ENCODE measurements at regions not wholly inside any gene's neighbourhood (a gene's known extent, or its start where the extent isn't known, plus 50 kb on each side); places are given as distances from the start of the nearest gene placed in this dataset.

DNA sequence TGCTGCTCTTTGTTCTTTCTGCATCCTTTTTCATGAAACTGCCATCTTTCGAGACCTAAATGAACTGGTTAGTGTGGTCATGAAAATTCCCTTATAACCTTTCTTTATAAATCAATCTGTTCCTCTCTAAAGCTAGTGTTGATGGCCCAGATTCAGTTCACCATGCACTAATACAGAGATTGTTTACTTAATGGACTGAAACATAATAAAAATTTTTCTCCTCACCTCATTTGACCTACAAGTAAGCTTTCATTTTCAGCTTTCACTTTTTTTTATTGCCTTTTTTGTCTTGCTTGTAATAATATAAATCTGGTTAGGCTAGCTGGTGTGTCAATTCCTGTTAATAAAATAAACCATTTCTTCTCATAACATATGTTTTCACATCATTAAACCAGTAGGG lies 183.8 kb downstream of the CCDC59 start:
- no peak for DNase-seq (ENCODE audit: low read depth in 2 of 2)

DNA sequence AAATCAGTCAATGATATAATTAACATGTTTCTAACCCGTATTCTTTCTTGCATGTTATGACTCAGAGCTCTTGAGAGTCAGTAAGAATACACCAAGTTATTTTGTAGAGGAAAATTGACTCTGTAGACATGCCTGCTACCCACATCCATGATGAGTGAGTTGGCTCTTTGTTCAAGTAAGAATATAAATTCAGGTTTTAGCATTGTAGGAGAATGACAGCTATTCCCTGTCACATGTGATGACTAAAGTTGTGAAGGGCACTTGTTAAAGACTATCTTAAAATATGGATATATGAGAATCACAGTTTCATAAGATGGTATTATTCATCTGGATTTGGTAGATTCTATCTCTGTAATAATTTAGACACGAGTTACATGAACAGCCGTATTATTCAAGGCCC lies 209.1 kb downstream of the CCDC59 start:
- no peak for DNase-seq (ENCODE audit: low read depth in 2 of 2)

DNA sequence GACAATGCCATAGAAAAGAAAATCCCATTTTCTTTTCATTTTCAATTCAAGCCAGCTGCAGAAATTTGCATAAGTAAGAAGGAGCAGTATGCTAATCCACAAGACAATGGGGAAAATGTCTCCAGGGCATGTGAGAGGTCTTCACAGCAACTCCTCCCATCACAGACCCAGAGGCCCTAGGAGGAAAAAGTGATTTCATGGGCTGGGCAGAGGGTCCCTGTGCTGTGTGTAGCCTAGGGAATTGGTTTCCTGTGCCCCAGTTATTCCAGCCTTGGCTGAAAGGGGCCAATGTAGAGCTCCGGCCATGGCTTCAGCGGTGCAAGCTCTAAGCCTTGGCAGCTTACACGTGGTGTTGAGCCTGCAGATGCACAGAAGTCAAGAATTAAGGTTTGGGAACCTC lies 211.4 kb downstream of the CCDC59 start:
- no peak for DNase-seq (ENCODE audit: low read depth in 2 of 2)

DNA sequence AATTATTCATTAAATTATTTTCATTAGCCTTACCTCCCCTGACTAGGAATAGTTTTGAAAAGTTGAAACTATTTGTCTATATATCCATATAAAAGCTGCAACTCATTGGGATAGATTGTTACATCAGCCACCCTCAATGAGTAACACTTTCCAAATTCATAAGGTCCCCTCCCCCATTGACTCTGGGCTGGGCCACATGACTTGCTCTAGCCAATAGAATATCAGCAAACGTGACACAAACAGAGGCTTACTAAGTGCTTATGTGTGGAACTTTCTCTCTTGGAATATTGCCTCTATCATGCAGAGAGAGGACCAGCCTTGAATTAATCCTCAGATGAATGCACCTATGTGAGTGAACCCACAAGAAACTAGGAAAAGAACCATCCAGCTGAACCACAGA lies 213.7 kb downstream of the CCDC59 start:
- no peak for DNase-seq (ENCODE audit: low read depth in 2 of 2)

DNA sequence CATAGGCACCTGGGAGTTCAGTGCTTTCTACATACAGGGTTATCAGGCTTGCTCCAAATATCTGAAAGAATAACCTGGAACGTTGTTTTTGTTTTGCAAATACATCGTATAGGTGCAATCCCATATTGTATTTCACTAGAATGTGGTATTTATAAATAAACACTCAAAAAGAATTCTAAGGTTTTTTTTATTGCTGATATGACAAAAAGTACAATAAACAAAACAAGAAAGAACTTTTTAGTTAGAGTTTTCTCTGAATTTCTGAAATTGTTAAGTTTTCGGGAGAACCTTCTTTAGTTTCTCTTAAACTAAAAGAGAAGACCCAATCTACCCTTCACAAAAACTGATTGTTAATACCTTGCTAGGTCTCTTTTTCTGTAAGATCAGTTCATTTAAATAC lies 225.8 kb downstream of the CCDC59 start:
- DNase-seq (ENCODE audit: low read depth in 2 of 2) = no peak

DNA sequence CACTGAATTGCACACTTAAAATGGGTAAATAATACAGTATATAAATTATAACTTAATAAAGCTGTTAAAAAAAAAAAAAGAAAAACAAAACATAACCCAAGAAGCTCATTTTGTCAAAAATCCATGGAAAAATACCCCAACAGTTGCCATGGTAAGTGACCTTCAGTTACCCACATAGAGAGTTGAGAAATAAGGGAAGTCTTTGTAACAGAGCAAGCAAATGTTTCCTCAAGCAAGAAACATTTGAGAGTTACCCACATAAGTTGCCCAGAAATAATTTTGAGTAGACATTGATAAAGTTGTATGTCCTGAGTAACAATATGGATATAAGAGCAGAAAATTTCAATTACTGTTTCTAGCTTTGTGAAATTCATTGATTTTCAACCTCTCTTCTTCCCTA lies 227.4 kb downstream of the CCDC59 start:
- no peak for DNase-seq (ENCODE audit: low read depth in 2 of 2)

DNA sequence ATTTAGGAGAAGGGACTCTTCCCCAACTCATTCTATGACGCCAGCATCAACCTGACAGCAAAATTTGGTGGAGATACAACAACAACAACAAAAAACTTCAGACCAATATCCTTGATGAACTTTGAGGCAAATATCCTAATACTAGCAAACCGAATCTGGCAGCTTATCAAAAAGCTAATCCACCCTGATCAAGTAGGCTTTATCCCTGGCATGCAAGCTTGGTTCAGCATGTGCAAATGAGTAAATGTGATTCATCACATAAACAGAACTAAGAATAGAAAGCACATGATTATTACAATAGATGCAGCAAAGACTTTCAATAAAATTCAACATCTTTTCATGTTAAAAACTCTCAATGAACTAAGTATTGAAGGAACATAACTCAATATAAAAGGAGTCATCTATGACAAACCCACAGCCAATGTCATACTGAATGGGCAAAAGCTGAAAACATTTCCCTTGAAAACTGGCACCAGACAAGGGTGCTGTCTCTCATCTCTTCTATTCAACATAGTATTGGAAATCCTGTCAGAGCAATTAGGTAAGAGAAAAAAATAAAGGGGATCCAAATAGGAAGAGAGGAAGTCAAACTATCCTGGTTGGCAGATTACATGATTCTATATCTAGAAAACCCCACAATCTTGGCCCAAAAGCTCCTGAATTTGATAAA lies 233.3 kb downstream of the CCDC59 start:
- DNase-seq (ENCODE audit: low read depth in 2 of 2) = no peak

DNA sequence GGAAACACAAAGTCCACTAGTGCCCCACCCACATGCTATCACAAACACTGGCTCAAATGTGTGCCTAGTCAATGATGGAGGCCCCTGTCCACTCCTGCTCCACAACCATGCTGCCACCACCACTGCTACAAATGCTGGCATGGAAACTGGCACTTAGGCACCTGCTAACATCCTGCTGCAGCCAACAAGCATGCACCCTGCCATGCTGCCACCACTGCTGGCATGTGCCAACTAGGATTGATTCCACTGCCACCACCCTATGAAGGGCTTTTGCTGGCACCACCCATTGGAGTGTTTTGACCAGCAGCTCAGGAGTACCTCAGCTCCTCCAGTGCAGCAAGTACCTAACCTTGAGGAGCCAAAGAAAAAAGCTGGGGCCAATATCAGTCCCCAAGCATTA lies 236.6 kb downstream of the CCDC59 start:
- no peak for DNase-seq (ENCODE audit: low read depth in 2 of 2)

DNA sequence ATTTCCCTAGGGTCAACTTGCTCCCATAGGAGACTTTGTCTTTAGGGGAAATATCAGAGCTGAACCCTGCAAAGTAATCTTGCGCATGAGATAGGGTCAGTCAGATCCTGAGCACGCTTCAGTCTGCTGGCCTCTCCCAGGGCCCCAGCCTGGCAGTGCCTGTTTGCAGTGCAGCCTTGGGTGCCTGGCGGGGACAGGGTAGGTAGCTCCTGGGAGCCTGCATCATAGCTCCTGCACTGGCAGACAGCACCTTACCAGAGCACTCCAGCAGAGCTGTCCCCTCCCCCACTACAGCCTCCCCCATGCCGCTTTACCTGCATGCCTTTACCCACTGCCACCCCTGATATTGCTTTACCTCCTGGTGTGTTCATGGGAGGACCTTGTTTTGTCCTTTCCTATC lies 237.3 kb downstream of the CCDC59 start:
- DNase-seq (ENCODE audit: low read depth in 2 of 2) = no peak

DNA sequence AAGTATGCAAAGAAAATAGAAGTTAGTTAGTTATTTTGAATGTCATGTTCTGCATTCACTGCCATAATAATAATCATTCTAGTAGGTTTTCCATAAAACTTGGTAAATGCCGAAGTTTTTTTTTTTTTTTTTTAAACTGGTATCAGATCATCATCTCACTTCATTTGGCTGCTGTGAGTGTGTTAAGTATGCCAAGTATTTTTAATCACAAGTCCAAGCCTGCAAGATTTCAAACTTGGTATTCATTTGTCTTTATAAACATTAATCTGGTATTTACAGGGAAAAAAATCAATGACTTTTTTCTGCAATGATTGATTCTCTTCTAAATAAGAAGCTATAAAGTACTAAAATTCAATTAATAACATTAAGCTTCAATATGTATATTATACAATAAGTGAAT lies 248.9 kb downstream of the CCDC59 start:
- DNase-seq (ENCODE audit: low read depth in 2 of 2) = no peak

DNA sequence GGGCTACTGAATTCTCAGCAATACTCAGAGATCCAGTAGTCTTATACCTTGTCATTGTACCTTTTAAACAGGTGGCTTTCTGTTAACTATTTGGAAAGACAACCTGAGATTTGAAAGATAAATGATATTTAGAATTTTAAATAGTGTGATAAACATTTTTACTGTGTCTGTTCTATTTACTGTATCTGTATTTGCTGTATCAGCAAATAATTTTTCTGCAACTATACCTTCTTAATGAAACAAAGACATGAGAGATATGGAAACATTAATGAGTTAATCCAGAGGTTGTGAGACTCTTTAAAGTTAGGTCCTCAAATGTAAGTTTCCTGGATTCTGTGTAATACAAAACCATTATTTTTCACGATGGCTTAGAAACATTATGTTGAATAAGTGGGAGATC lies 249.6 kb downstream of the CCDC59 start:
- no peak for DNase-seq (ENCODE audit: low read depth in 2 of 2)

DNA sequence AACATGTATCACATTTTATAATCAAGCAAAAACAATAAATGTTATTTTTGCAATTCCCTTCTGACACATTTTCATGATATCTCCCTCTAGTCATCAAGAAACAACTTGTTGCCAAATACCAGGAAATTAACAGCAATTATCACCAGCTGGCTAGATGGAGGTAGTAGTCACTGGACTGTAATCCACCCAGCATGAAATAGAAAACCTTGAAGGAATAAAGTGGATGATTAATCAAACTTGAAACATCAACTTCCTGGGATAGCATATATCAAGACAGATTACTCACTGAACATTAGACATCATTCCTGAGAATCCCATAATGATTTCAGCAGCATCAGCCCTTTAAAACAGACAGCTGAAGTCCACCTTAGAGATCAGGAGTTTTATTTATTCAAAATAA lies 259.0 kb downstream of the CCDC59 start:
- no peak for DNase-seq (ENCODE audit: low read depth in 2 of 2)

DNA sequence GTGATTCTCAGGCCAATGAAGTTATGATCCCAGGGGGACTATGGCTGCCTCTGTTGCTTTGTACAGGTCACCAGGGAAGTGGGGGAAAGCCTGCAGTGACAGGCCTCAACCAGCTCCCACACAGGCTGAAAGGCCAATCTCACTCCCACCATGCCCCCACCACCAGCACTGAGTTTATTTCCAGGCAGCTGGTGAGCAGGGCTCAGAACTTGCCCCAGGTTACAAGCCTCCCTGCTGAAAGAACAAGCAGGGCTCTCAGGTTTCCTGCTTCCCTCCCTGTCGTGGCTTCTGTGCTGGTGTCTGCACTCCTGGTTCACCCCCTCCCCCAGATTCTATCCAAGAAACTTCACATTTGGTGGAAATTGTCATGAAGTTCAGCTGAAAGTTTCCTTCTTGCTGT lies 260.3 kb downstream of the CCDC59 start:
- no peak for DNase-seq (ENCODE audit: low read depth in 2 of 2)

DNA sequence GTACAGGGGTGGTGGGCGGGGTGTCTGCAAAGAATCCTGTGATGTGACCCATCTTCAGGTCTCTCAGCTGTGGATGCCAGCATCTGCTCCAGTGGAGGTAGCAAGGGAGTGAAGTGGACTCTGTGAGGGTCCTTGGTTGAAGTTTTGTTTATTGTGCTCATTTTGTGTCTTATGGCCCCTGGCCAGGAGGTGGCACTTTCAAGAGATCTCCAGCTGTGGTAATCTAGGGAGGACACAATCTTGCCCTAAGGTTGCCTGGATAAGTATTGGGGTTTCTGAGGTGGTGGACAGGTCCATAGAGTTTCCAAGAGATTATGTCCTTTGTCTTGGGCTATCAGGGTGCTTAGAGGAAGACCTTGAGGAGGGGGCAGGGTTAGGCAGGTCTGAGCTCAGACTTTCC lies 260.7 kb downstream of the CCDC59 start:
- no peak for DNase-seq (ENCODE audit: low read depth in 2 of 2)

DNA sequence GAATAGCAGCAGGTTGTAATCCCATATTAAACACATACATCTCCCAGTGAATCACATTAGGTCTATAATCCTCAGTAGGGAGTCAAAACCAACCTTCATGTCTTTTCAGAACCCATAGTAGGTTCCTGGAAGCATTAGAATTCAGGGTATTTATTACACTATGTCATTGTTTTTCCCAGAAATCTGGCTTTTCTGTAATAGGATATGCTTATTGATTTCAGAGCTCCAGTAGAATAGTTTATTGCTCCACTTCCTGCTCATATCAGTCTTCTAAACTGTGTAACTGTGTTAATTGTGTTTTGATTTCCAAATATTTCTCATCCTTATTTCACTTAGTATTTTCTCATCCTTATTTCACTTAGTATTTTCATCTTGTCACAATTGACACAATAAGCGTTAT lies 268.0 kb downstream of the CCDC59 start:
- DNase-seq (ENCODE audit: low read depth in 2 of 2) = no peak

DNA sequence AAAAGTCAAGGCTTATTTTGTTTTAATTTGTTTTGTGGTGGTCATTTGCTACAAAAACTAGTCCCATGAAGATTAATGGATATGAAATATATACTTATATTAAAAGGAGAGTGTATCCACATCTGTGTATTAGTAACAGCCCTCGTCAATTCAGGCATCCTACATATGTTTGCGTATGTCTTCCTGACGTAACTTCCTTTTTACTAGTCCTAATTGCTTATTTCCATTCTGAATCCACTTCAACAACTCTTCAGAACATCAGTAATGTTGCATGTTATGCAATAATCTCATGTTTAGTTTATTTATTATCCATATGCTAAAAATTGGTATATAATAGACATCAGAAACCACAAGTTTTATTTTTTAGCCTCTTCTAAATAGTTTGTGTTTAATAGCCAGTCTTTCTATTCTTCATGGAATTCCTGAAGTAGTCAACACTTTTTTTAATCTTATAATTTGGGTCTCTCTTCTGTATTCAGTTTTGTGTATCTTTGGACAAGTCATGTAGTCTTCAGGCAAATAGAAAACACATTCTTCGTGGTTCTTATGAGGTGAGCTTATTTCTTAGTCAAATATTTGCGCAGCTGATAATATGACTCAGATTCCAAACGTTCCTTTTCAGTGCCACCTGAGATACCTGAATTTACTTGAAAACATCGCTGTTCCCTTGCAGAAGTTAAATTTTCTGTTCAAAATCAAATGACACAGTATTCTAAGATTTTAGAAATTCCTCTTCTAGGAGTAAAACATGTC lies 268.6 kb downstream of the CCDC59 start:
- DNase-seq (ENCODE audit: low read depth in 2 of 2) = no peak

DNA sequence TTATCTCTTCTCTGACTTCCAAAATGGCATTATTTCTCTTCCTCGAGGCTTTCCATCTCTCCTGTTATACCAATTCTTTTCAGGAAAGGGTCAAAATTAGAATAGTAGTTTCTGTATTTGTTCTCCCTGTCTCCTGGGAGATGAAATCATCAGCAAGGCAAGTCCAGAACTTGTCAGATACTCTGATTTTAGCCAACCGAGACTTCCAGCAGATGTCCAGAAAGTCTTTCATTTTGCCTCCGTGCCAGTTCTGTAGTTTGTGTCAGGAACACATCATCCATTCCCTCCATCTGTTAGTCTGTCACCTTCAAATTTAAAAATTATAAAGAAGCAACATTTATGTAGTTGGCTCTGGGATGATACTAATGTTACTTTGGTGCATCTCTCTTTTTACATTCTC lies 275.7 kb downstream of the CCDC59 start:
- DNase-seq (ENCODE audit: low read depth in 2 of 2) = no peak

DNA sequence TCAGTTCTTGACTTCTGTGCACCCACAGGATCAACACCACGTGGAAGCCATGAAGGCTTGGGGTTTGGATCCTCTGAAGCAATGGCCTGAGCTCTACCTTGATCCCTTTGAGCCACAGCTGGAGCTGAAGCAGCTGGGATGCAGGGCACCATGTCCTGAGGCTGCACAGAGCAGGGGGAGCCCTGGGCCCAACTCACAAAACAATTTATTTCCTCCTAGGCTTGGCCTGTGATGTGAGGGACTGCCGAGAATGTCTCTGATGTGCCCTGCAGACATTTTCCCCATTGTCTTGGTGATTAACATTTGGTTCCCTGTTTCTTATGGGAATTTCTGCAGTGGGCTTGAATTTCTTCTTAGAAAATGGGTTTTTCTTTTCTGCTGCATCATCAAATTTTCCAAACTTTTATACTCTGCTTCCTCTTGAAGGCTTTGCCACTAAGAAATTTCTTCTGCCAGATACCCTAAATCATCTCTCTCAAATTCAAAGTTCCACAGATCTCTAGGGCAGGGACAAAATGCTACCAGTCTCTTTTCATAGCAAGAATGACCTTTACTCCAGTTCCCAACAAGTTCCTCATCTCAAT lies 288.2 kb downstream of the CCDC59 start:
- DNase-seq (ENCODE audit: low read depth in 2 of 2) = no peak

DNA sequence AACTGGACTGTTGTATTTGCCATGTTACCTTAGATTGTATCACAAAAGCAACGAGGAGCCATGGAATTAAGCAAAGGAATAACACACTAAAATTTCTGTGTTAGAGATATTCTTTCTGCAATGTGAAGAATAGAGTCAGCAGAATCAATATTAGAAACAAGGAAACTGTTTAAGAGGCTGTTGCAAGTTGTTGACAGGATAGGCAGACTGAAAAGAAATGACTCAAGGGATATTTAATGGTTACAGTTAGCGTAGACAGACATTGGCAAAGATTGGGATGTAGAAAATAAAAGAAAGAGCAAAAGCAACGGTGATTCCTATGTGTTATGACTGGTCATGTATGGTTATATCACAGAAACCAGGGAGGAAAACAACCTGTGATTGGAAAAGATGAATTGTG lies 299.0 kb upstream of the PPFIA2 start:
- no peak for DNase-seq (ENCODE audit: low read depth in 2 of 2)

DNA sequence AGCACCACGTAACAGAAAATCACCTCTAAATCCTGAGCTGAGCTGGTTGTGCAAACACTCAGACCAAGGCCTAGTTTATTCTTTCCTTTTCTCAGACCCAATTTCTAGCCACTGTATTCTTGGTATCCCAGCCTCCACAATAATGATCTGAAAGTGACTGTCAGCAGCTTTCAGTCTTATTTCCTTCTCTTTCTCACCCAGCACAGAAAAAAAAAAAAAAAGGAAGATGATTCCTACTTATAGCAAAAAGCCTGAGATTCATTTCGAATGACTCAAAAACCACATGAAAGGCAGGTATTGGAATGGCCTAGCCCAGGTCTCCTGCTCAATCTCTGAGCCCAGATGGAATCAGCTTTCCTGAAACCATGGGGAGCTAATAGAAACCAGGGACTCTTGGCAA lies 298.6 kb upstream of the PPFIA2 start:
- no peak for DNase-seq (ENCODE audit: low read depth in 2 of 2)

DNA sequence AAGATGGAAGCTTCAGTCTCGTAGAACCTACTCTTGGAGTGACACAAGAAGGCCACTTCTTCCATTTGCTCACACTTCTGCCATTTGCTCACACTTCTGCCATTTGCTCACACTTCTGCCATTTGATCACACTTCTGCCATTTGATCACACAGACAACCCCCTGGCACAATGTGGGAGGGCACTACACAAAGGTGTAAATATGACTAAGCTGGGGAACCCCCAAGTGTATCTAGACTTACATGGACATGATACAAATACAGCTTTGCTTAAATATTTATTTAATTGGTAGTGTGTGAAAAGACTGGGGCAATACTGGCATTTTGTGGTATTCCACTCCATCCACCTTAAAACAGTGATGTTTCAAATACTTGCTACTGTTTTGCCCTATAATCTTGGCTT lies 296.2 kb upstream of the PPFIA2 start:
- no peak for DNase-seq (ENCODE audit: low read depth in 2 of 2)

DNA sequence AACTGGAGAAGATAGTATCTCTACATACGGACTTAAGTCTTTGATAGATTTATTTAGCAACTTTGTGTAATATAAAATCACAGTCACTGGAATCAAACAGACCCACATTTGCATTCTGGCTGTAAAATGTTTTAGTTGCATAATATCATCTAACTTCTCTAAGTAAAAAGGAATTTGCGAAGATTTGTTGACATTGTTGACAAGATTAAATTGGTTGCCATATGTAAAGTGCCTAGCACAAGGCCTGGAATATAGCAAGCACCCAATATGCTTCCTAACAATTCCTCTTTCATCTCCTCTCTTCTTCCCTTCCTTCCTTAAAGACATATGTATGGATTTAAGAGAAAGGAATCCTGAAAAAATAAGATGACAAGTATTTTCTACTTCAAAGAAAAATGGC lies 295.4 kb upstream of the PPFIA2 start:
- no peak for DNase-seq (ENCODE audit: low read depth in 2 of 2)

DNA sequence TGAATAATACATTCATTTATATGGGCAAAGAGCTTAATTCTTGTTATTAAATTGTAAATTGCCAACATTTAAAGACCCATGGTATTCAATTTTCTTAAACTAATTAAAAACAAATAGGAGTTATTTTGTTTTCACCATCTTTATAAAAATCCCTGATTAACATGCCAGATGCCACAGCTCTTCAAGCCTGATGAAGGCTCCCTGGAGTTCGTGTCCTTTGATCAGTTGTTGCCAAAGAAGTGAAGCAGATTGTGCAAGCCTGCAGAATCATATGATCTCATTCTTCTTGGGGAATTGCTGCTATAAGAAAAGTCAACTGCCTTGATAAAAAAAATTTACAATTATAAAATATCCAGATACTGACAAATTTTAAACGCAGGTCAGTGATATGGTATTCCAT lies 288.3 kb upstream of the PPFIA2 start:
- DNase-seq (ENCODE audit: low read depth in 2 of 2) = no peak

Measured in stimulated activated CD8-positive, alpha-beta memory T cell treated with anti-CD3 and anti-CD28 coated beads, Interleukin-7, amount 100 ng/mL, for 4 hours (primary cell).